Skeletal muscle tissue (tissue), 3 donors: ENCODE measurements at regions not wholly inside any gene's neighbourhood (a gene's known extent, or its start where the extent isn't known, plus 50 kb on each side); places are given as distances from the start of the nearest gene placed in this dataset.
A peak's percentile ranks its signal among the peaks of the same experiment; 100 is the strongest.

ENCODE experiments used
- H3K27ac ChIP-seq: one replicate; pipeline ENCODE4 v1.7.0; 2013; ENCODE audit warnings: mild to moderate bottlenecking, low read depth, low read length, inconsistent platforms
- H3K27me3 ChIP-seq, 3 donors: one replicate each; pipeline ENCODE4 v1.7.0; 2013; ENCODE audit warnings: low read length in 3 of 3; ENCODE audit not compliant: control insufficient read depth in 3 of 3, insufficient read depth in 3 of 3
- H3K36me3 ChIP-seq, 3 donors: one replicate each; pipeline ENCODE4 v1.7.0; 2013; ENCODE audit warnings: low read length in 3 of 3; ENCODE audit not compliant: control insufficient read depth in 3 of 3, insufficient read depth in 3 of 3
- H3K4me1 ChIP-seq, 3 donors: one replicate each; pipeline ENCODE4 v1.7.0; 2013; ENCODE audit warnings: low read length in 3 of 3, mild to moderate bottlenecking in 3 of 3; ENCODE audit not compliant: control insufficient read depth in 3 of 3, insufficient read depth in 3 of 3
- H3K4me3 ChIP-seq, 3 donors: one replicate each; pipeline ENCODE4 v1.7.0; 2013; ENCODE audit warnings: low read length in 3 of 3
- H3K9ac ChIP-seq, 3 donors: one replicate each; pipeline ENCODE4 v1.7.0; 2013; ENCODE audit warnings: low read length in 3 of 3, mild to moderate bottlenecking in 3 of 3, moderate library complexity in 2 of 3, low read depth in 1 of 3
- H3K9me3 ChIP-seq, 3 donors: one replicate each; pipeline ENCODE4 v1.7.0; 2013; ENCODE audit warnings: low read length in 3 of 3; ENCODE audit not compliant: control insufficient read depth in 3 of 3
- donor health status: Osteomylitis.

DNA sequence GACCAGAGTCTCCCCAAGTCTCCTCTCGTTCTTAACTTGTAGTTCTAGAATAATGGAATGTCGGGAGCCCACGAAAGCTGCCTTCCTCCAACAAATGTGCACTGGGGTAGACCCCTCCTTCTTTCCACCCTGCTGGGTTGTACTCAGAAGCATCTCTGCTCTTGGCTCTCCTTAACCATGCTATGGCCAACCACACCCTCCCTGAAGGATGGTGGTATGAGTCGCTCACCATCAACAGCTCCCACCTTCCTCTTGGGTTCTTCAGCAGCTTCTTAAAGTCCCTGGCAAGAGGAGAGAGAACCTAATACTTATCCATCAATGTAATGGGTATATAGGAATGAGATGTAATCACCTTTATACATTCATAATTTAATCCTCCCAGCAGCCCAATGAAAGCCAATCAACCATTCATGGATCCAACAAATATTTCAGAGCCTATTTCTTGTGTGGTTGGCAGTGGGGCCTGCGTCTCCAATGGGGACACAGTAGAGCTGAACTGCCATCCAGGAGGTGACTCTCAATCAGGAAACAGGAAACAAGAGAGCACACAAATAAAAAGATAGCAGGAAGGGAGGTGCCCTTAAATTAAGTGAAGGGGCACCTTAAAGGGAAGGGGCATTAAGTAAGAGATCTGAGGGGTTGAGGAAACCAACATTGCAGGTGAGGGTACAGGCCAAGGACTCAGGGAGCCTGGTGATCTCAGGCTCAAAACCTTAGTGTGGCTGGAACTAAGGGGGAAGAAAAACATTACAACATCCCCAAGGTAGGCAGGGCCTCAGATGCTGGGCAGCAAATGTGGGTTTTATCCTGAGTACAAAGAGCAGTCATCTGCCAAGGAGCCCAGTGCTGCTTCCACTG lies 64.4 kb upstream of the ETS2 start:
- Histone ChIP-seq H3K9ac (no peak overlapping the region), H3K27ac (no peak overlapping the region), H3K27me3 (no peaks in the 10 kb centered on the region), H3K4me1 (no peaks in the 10 kb centered on the region), H3K4me3 (no peak overlapping the region), H3K36me3 (no peaks in the 10 kb centered on the region), H3K9me3 (no peaks in the 10 kb centered on the region)

DNA sequence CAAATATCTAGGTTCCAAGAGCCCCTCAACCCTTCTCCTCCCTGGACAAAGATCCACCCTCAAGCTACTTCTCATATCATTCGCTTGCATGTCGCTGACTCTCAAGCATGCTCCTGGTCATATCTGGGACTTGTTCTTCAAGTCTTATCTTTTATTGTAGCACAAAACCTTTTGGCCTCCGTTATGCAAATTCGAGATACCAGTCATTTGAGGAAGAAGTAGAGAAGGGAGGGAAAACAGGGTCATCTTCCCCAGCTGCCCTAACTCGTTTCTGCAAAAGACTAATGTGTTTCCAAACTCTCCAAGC lies 63.8 kb upstream of the ETS2 start:
- no peak overlapping the region for H3K9ac ChIP-seq
- no peaks in the 10 kb centered on the region for H3K4me1 ChIP-seq
- H3K27me3 ChIP-seq: no peaks in the 10 kb centered on the region
- H3K9me3 ChIP-seq: no peaks in the 10 kb centered on the region
- no peak overlapping the region for H3K4me3 ChIP-seq
- no peaks in the 10 kb centered on the region for H3K36me3 ChIP-seq
- H3K27ac ChIP-seq: no peak overlapping the region

DNA sequence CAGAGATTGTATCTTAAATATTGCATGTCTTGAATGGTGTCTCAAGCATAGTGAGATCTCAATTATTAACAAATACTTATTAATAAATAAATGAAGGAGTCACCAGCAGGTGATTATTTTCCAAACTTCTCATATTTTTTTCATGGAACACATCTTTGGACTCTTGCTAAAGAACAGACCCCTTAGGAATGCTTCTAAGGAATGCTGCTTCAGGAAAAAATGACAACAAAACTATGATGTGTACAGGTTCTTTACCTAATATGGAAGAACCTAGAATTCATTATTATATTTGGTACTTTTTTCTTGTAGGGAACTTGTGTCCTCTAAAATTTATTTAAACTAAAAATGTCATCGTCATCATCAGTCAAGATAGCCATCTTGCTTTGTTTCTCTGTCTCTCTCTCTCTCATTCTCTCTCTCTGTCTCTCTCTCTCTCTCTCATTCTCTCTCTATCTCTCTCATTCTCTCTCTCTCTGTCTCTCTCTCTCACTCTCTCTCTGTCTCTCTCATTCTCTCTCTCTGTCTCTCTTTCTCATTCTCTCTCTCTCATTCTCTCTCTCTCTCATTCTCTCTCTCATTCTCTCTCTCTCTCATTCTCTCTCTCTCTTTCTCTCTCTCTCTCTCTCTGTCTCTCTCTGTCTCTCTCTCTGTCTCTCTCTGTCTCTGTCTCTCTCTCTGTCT lies 63.0 kb upstream of the ETS2 start:
- Histone ChIP-seq H3K4me1 (no peaks in the 10 kb centered on the region), H3K27ac (no peak overlapping the region), H3K27me3 (no peaks in the 10 kb centered on the region), H3K36me3 (no peaks in the 10 kb centered on the region), H3K4me3 (no peak overlapping the region), H3K9me3 (no peaks in the 10 kb centered on the region), H3K9ac (no peak overlapping the region)

DNA sequence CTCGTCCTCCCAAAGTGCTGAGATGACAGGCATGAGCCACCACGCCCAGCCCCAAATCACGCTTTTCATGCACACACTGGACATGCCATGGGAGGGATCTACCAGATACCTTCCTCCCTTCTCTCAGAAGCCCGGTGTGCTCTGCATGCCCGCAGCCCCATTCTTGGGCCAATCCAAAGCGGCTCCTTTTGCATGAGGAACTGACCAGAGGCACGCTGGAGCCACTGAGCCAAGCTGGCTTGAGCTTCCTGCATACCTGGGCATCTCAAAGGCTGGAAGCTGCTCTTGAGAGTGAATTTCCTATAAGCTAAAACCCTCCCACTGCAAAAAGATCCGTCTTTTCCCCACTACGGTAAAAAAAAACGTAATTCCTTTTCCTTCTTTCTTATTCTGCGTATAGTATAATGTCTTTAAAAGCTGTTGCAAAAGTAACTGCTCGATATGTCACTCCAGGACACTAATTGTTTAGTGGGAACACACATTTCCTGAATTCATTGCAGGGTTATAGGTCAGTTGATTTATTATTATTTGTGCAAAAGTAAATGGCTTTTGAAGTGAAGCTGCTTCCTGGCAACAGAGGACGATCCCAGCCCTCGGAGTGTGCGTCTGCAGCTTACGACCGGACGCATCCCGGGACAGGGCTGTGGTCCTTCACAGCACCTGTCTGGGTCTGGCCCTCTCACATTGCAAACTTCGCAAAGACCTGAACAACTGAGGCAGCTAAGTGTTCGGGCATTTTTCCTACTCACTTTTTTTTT lies 61.8 kb upstream of the ETS2 start:
- H3K27ac ChIP-seq: peak overlapping the region; percentile 7

DNA sequence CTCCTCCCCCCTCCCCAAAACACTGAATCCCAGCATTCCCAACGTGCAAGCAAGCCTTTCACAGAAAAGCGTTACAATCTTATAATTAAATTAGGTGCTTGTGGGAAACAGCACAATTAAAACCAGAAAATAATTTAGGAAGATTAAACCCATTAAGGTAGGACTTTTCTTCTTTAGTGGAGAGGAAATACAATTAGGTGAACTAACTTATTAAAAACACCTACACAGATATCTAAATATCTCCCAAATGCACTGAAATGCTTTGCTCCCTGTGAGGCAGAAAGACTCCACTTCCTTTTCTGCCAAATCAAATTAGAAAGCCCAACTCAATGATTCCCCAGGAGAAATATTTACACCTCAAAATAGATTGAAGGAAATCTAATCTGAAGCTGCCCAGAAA lies 60.9 kb upstream of the ETS2 start:
- Histone ChIP-seq H3K9ac (no peak overlapping the region), H3K9me3 (no peaks in the 10 kb centered on the region), H3K4me1 (no peaks in the 10 kb centered on the region), H3K27ac (no peak overlapping the region), H3K4me3 (no peak overlapping the region), H3K27me3 (no peaks in the 10 kb centered on the region), H3K36me3 (no peaks in the 10 kb centered on the region)

More for the DNA sequence above, 61.8 kb upstream of the ETS2 start:
- H3K36me3 ChIP-seq: no peaks in the 10 kb centered on the region
- no peaks in the 10 kb centered on the region for H3K9me3 ChIP-seq
- no peaks in the 10 kb centered on the region for H3K27me3 ChIP-seq
- no peaks in the 10 kb centered on the region for H3K4me1 ChIP-seq
- peak overlapping the region in 1 of 3 donors; percentile 31 for H3K4me3 ChIP-seq
- no peak overlapping the region for H3K9ac ChIP-seq

DNA sequence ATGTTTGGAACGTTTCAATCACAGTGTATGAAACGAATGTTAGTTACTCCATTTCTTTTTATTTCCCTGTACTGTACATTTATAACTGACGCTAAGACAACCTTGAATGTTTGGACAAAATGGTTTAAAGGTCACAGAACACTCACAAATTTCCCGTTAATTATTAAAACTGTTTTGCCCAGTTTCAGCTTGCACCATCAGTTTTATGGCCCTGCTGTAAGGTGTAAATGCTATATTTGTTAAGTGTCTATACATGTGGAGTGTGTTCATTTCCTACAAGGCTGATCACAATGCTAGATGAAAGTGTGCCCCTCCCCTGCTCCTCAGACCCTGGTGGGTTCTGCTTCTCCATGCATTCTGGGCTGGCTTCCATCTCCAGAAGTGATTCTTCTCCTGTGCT lies 57.9 kb upstream of the ETS2 start:
- no peaks in the 10 kb centered on the region for H3K36me3 ChIP-seq
- H3K9me3 ChIP-seq: no peaks in the 10 kb centered on the region
- H3K4me3 ChIP-seq: no peak overlapping the region
- no peak overlapping the region for H3K27ac ChIP-seq
- H3K4me1 ChIP-seq: peaks cover under 1 to 6% (median 2%) of the 10 kb centered on the region in 3 donors
- H3K27me3 ChIP-seq: no peaks in the 10 kb centered on the region
- no peak overlapping the region for H3K9ac ChIP-seq

DNA sequence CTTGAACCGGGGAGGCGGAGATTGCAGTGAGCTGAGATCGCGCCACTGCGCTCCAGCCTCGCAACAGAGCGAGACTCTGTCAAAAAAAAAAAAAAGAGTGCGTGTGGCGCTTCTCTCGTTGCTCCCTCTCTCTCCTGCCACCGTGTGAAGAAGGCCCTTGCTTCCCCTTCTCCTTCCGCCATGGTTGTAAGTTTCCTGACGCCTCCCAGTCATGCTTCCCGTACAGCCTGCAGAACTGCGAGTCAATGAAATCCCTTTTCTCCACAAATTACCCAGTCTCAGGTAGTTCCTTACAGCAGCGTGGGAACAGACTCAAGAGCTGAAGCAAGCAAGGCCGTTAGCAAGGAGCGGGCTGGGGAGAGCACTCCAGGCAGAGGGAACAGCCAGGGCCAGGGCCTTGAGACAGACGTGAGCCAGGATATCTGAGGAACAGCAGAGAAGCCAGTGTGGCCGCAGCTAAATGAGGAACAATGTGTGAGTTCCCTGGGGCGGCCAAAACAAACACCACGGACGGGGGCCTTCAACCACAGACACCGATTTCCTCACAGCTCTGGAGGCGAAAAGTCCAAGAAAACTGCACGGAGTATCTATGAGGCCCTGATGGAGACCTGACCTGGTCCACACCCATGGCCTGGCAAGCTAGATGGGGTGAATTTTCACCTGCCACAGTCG lies 54.2 kb upstream of the ETS2 start:
- Histone ChIP-seq H3K4me3 (no peak overlapping the region), H3K36me3 (no peaks in the 10 kb centered on the region), H3K27ac (peak overlapping the region; percentile 44), H3K9ac (no peak overlapping the region), H3K27me3 (no peaks in the 10 kb centered on the region), H3K4me1 (peaks cover 5 to 16% (median 8%) of the 10 kb centered on the region in 3 donors), H3K9me3 (no peaks in the 10 kb centered on the region)

DNA sequence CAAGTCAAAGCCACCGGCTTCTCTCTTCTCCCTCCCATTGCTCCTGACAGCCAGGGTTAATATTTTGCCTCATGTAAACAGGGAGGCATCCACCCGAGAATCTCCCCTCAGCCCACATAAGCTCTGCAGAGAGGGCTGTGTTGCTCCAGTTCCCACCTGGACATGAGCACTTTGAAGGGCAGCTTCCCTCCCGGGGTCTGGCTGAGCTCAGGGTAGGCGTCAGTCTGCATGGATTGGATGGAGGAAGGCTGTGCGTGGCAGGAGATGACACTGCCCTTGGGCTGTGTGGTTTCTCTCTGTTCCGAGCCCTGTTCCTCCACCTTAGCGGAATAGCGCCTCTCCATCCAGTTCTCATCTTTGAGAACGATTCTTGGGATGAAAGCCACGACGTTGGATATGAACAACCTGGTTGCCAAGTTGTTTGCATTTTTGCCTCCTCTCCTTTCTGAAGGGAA lies 53.7 kb upstream of the ETS2 start:
- no peak overlapping the region for H3K4me3 ChIP-seq
- H3K9ac ChIP-seq: no peak overlapping the region
- peaks cover 5 to 16% (median 12%) of the 10 kb centered on the region in 3 donors for H3K4me1 ChIP-seq
- H3K9me3 ChIP-seq: no peaks in the 10 kb centered on the region
- no peaks in the 10 kb centered on the region for H3K27me3 ChIP-seq
- no peaks in the 10 kb centered on the region for H3K36me3 ChIP-seq
- peak overlapping the region; percentile 44 for H3K27ac ChIP-seq

DNA sequence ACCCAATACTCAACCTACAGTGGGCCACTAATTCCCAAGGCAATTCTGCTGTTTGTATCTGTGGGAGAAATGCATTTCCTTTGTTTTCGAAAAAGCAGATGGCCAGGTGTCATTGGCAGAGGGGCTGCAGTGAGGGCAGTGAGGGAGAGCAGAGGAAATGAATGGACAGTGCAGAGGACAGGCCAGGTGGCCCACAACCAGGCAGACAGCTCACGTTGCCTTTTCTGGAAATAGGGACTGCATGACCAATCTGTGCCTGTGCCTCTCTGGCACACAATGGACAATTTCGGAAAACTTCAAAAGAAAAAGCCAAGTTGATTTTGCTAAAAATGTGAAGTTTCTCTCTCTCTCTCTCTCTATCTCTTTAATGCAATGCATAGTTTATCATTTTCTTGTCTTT lies 52.6 kb upstream of the ETS2 start:
- Histone ChIP-seq H3K4me3 (no peak overlapping the region), H3K27me3 (no peaks in the 10 kb centered on the region), H3K27ac (no peak overlapping the region), H3K36me3 (no peaks in the 10 kb centered on the region), H3K9me3 (no peaks in the 10 kb centered on the region), H3K9ac (no peak overlapping the region), H3K4me1 (peaks cover 5 to 16% (median 12%) of the 10 kb centered on the region in 3 donors)
